ENCODE measurements at regions not wholly inside any gene's neighbourhood (a gene's known extent, or its start where the extent isn't known, plus 50 kb on each side); places are given as distances from the start of the nearest gene placed in this dataset.

DNA sequence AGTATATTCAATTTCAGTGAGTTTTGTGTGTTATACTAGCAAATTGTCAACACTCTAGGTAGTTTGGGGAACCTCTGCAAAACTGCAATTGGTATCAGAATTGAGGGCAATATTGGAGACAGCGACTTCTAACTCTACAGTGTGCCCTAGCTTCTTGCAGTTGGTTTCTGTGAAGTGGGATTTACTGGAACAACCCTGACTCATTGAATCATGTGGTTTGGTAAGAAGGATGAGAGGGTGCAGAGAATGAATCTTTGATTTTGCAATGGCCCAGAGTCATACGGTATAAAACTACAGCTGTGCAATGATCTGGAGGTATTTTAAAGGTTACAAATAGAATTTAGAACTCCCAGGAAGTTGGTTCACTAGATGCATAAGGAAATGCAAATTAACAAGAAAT, 129.1 kb upstream of the PPP1R3A start:
- peak in 1 of 2 donors; percentile 41 for ATAC-seq (ENCODE audit: low FRiP score in 2 of 2)
- Histone ChIP-seq H3K9me3 (no peaks in the 10 kb centered on the region), H3K36me3 (no peaks in the 10 kb centered on the region), H3K27ac (no peak overlapping the region), H3K4me1 (peaks cover 0 to 5% (median 0%) of the 10 kb centered on the region in 4 donors), H3K27me3 (no peaks in the 10 kb centered on the region), H3K4me3 (peak overlapping the region in 2 of 4 donors; percentile 29 to 38)
- TF ChIP-seq POLR2A (IDR thresholded peaks at IDR 0.05): no peak
- TF ChIP-seq CTCF (IDR thresholded peaks at IDR 0.05): no peak
- no peak for TF ChIP-seq POLR2AphosphoS5 (IDR thresholded peaks at IDR 0.05)
- no peak for TF ChIP-seq EP300 (IDR thresholded peaks at IDR 0.05)
- no peak for DNase-seq
- WGBS, 2 donors: 76 to 79% methylated on average over 2 of the region's 2 CpGs

DNA sequence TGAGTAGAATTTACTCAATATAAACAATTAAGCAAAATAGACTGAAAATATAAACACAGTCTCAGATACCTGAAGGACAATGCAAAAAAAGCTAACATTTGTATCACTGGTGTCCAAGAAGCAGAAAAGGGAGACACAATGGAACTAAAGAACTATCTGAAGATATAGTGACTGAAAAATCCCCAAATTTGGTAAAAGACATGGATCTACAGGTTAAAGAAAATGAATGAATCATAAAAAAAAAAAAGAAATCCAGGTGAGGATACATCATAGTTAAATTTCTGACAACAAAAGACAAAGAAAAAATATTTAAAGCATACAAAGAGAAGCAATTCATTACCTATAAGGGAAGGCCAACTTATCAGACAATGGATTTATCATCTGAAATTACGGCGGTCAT, 114.7 kb upstream of the PPP1R3A start:
- no peaks in the 10 kb centered on the region for H3K27me3 ChIP-seq
- DNase-seq (no peak), ATAC-seq (ENCODE audit: low FRiP score in 2 of 2) (no peak)
- WGBS, 2 donors: 94 to 97% methylated on average over 2 of the region's 2 CpGs
- H3K4me3 ChIP-seq: no peak overlapping the region
- H3K27ac ChIP-seq: no peak overlapping the region
- H3K36me3 ChIP-seq: no peaks in the 10 kb centered on the region
- no peaks in the 10 kb centered on the region for H3K4me1 ChIP-seq
- no peaks in the 10 kb centered on the region for H3K9me3 ChIP-seq
- TF ChIP-seq POLR2AphosphoS5 (IDR thresholded peaks at IDR 0.05) (no peak), POLR2A (IDR thresholded peaks at IDR 0.05) (no peak), CTCF (IDR thresholded peaks at IDR 0.05) (no peak), EP300 (IDR thresholded peaks at IDR 0.05) (no peak)

GRCh38 chr7:114026486-114027089, 107.8 kb upstream of the PPP1R3A start:
- Histone ChIP-seq H3K36me3 (no peaks in the 10 kb centered on the region), H3K27ac (no peak overlapping the region), H3K4me3 (no peak overlapping the region), H3K9me3 (no peaks in the 10 kb centered on the region), H3K4me1 (no peaks in the 10 kb centered on the region), H3K27me3 (no peaks in the 10 kb centered on the region)
- TF ChIP-seq POLR2A (IDR thresholded peaks at IDR 0.05): no peak
- TF ChIP-seq CTCF (IDR thresholded peaks at IDR 0.05): peak in 4 of 6 experiments; percentile 43 to 55 (median 46)
- ATAC-seq (ENCODE audit: low FRiP score in 2 of 2): peak in 1 of 2 donors; percentile 56
- 0 to 5% methylated on average over 1 of the region's 1 CpG for WGBS, 2 donors
- no peak for DNase-seq

GRCh38 chr7:114021135-114021534, 102.3 kb upstream of the PPP1R3A start:
- H3K4me1 ChIP-seq: no peaks in the 10 kb centered on the region
- TF ChIP-seq EP300 (IDR thresholded peaks at IDR 0.05): no peak
- no peaks in the 10 kb centered on the region for H3K36me3 ChIP-seq
- ATAC-seq (ENCODE audit: low FRiP score in 2 of 2): no peak
- H3K4me3 ChIP-seq: no peak overlapping the region
- no peaks in the 10 kb centered on the region for H3K9me3 ChIP-seq
- H3K27ac ChIP-seq: no peak overlapping the region
- no peaks in the 10 kb centered on the region for H3K27me3 ChIP-seq
- 61 to 77% methylated on average over 3 of the region's 3 CpGs for WGBS, 2 donors
- no peak for DNase-seq

GRCh38 chr7:114008696-114009095, 89.9 kb upstream of the PPP1R3A start:
- no peak for TF ChIP-seq POLR2AphosphoS5 (IDR thresholded peaks at IDR 0.05)
- no peak for TF ChIP-seq CTCF (IDR thresholded peaks at IDR 0.05)
- no peak for TF ChIP-seq POLR2A (IDR thresholded peaks at IDR 0.05)
- no peak for TF ChIP-seq EP300 (IDR thresholded peaks at IDR 0.05)
- H3K4me3 ChIP-seq: no peak overlapping the region
- no peaks in the 10 kb centered on the region for H3K36me3 ChIP-seq
- ATAC-seq (ENCODE audit: low FRiP score in 2 of 2) (no peak), DNase-seq (no peak)
- WGBS, 2 donors: 84 to 90% methylated on average over 5 of the region's 5 CpGs
- no peaks in the 10 kb centered on the region for H3K4me1 ChIP-seq
- H3K9me3 ChIP-seq: no peaks in the 10 kb centered on the region
- no peaks in the 10 kb centered on the region for H3K27me3 ChIP-seq
- no peak overlapping the region for H3K27ac ChIP-seq
